ENCODE measurements at regions not wholly inside any gene's neighbourhood (a gene's known extent, or its start where the extent isn't known, plus 50 kb on each side); places are given as distances from the start of the nearest gene placed in this dataset.
A peak's percentile ranks its signal among the peaks of the same experiment; 100 is the strongest.
"Not testable (repeated sequence)": the region's sequence is repeated elsewhere in the genome, so short reads cannot be mapped to it uniquely, and the experiment has no call there.

GRCh38 chr3:153513236-153513635 is 351.2 kb downstream of the RAP2B start:
- no peak overlapping the region for H3K4me3 ChIP-seq (ENCODE audit: low read depth, low read length)
- 0 out of 2 replicates have a peak, but pooled peaks have one; percentile 14 for TF ChIP-seq CTCF (IDR thresholded peaks at IDR 0.05; ENCODE audit: borderline replicate concordance, insufficient read depth, low read depth, low read length)

- no peak overlapping the region for H3K4me3 ChIP-seq (ENCODE audit: low read depth, low read length)
- no peak for TF ChIP-seq CTCF (IDR thresholded peaks at IDR 0.05; ENCODE audit: borderline replicate concordance, insufficient read depth, low read depth, low read length)
Observed at GRCh38 chr3:153528473-153528872, 366.4 kb downstream of the RAP2B start.

- no peak for TF ChIP-seq CTCF (IDR thresholded peaks at IDR 0.05; ENCODE audit: borderline replicate concordance, insufficient read depth, low read depth, low read length)
Observed at GRCh38 chr3:153539263-153539662, 377.2 kb downstream of the RAP2B start.

GRCh38 chr3:153545471-153545870 is 383.4 kb downstream of the RAP2B start:
- no peak for TF ChIP-seq CTCF (IDR thresholded peaks at IDR 0.05; ENCODE audit: borderline replicate concordance, insufficient read depth, low read depth, low read length)
- H3K4me3 ChIP-seq (ENCODE audit: low read depth, low read length), result no peak overlapping the region

More at GRCh38 chr3:153539263-153539662, 377.2 kb downstream of the RAP2B start:
- H3K4me3 ChIP-seq (ENCODE audit: low read depth, low read length), result no peak overlapping the region

GRCh38 chr3:153547970-153548369 is 385.9 kb downstream of the RAP2B start:
- H3K4me3 ChIP-seq (ENCODE audit: low read depth, low read length), result no peak overlapping the region
- no peak for TF ChIP-seq CTCF (IDR thresholded peaks at IDR 0.05; ENCODE audit: borderline replicate concordance, insufficient read depth, low read depth, low read length)

GRCh38 chr3:153549686-153550085 is 387.7 kb downstream of the RAP2B start:
- not testable (repeated sequence) for H3K4me3 ChIP-seq (ENCODE audit: low read depth, low read length)

GRCh38 chr3:153551536-153552285 is 389.7 kb downstream of the RAP2B start:
- no peak for TF ChIP-seq CTCF (IDR thresholded peaks at IDR 0.05; ENCODE audit: borderline replicate concordance, insufficient read depth, low read depth, low read length)
- no peak overlapping the region for H3K4me3 ChIP-seq (ENCODE audit: low read depth, low read length)

Measured in GM12875 (cell line).